ENCODE measurements at regions not wholly inside any gene's neighbourhood (a gene's known extent, or its start where the extent isn't known, plus 50 kb on each side); places are given as distances from the start of the nearest gene placed in this dataset.
"Not testable (repeated sequence)": the region's sequence is repeated elsewhere in the genome, so short reads cannot be mapped to it uniquely, and the experiment has no call there.

- TF ChIP-seq RXRA, UBTF (CRISPR knock-in tag; IDR thresholded peaks at IDR 0.05): not testable (repeated sequence)
These were observed 948.8 kb downstream of the TMEM121 start for GRCh38 chr14:106475214-106475613.

All from HepG2 (cell line).